ENCODE measurements at regions not wholly inside any gene's neighbourhood (a gene's known extent, or its start where the extent isn't known, plus 50 kb on each side); places are given as distances from the start of the nearest gene placed in this dataset.

- TF ChIP-seq BHLHE40 (IDR thresholded peaks at IDR 0.05; ENCODE audit: borderline replicate concordance) (no peak), TARDBP (IDR thresholded peaks at IDR 0.05) (no peak), LEF1 (IDR thresholded peaks at IDR 0.05; ENCODE audit: borderline replicate concordance) (no peak), SUZ12 (IDR thresholded peaks at IDR 0.05) (no peak), PKNOX1 (IDR thresholded peaks at IDR 0.05) (no peak), FOXA1 (IDR thresholded peaks at IDR 0.05) (no peak), FOXM1 (IDR thresholded peaks at IDR 0.05; ENCODE audit: borderline replicate concordance) (no peak), L3MBTL2 (conservative IDR thresholded peaks at IDR 0.05) (no peak), ZNF384 (IDR thresholded peaks at IDR 0.05) (no peak), NFRKB (IDR thresholded peaks at IDR 0.05) (no peak), HDGF (IDR thresholded peaks at IDR 0.05; ENCODE audit: borderline replicate concordance) (no peak), SP1 (IDR thresholded peaks at IDR 0.05) (no peak)
Measured at GRCh38 chr5:122258241-122258640, 53.8 kb upstream of the SNCAIP start.

Measured in HEK293T (cell line).